ENCODE measurements at regions not wholly inside any gene's neighbourhood (a gene's known extent, or its start where the extent isn't known, plus 50 kb on each side); places are given as distances from the start of the nearest gene placed in this dataset.

GRCh38 chr1:30267046-30267445, 456.3 kb downstream of the MATN1 start:
- Mint-ChIP-seq H3K27ac (no peak overlapping the region), H3K4me3 (no peak overlapping the region), H3K4me1 (ENCODE audit: low read depth in 2 of 2) (peaks cover 0 to 2% of the 10 kb centered on the region in 2 donors), H3K9me3 (no peaks in the 10 kb centered on the region), H3K36me3 (ENCODE audit: insufficient read depth) (peaks cover 2% of the 10 kb centered on the region), H3K27me3 (peaks cover 26 to 58% of the 10 kb centered on the region in 2 donors)
- no peak for ATAC-seq (replicated peaks)
- no peak for DNase-seq

- Mint-ChIP-seq H3K4me3 (no peak overlapping the region), H3K27me3 (peaks cover 21 to 42% of the 10 kb centered on the region in 2 donors), H3K27ac (peak overlapping the region in 1 of 2 donors; percentile 23), H3K4me1 (ENCODE audit: low read depth in 2 of 2) (peaks cover 0 to 2% of the 10 kb centered on the region in 2 donors), H3K36me3 (ENCODE audit: insufficient read depth) (peaks cover 2% of the 10 kb centered on the region), H3K9me3 (no peaks in the 10 kb centered on the region)
- ATAC-seq (replicated peaks) (no peak), DNase-seq (no peak)
Measured at GRCh38 chr1:30265127-30266070, 458.0 kb downstream of the MATN1 start.

- Mint-ChIP-seq H3K4me3 (no peak overlapping the region), H3K27ac (no peak overlapping the region), H3K4me1 (ENCODE audit: low read depth in 2 of 2) (peaks cover 0 to 2% of the 10 kb centered on the region in 2 donors), H3K27me3 (peaks cover 24 to 38% of the 10 kb centered on the region in 2 donors), H3K36me3 (ENCODE audit: insufficient read depth) (peaks cover 2% of the 10 kb centered on the region), H3K9me3 (no peaks in the 10 kb centered on the region)
- DNase-seq = no peak
- ATAC-seq (replicated peaks) = no peak
Measured at GRCh38 chr1:30264672-30265025, 458.7 kb downstream of the MATN1 start.

- Mint-ChIP-seq H3K27me3 (peaks cover 25 to 38% of the 10 kb centered on the region in 2 donors), H3K36me3 (ENCODE audit: insufficient read depth) (peaks cover 2% of the 10 kb centered on the region), H3K27ac (no peak overlapping the region), H3K4me3 (no peak overlapping the region), H3K9me3 (no peaks in the 10 kb centered on the region), H3K4me1 (ENCODE audit: low read depth in 2 of 2) (peaks cover 0 to 2% of the 10 kb centered on the region in 2 donors)
- ATAC-seq (replicated peaks) (no peak), DNase-seq (no peak)
Measured at GRCh38 chr1:30263888-30264671, 459.3 kb downstream of the MATN1 start.

- peaks cover 0 to 2% of the 10 kb centered on the region in 2 donors for H3K4me1 Mint-ChIP-seq (ENCODE audit: low read depth in 2 of 2)
- no peak for DNase-seq
- no peak overlapping the region for H3K4me3 Mint-ChIP-seq
- peaks cover 2% of the 10 kb centered on the region for H3K36me3 Mint-ChIP-seq (ENCODE audit: insufficient read depth)
- H3K27me3 Mint-ChIP-seq = peaks cover 27 to 38% of the 10 kb centered on the region in 2 donors
- ATAC-seq (replicated peaks) = no peak
- no peaks in the 10 kb centered on the region for H3K9me3 Mint-ChIP-seq
- H3K27ac Mint-ChIP-seq = peak overlapping the region in 1 of 2 donors; percentile 16
Measured at GRCh38 chr1:30263405-30263804, 460.0 kb downstream of the MATN1 start.

- H3K4me1 Mint-ChIP-seq (ENCODE audit: low read depth in 2 of 2) = peaks cover 0 to 2% of the 10 kb centered on the region in 2 donors
- H3K27ac Mint-ChIP-seq = no peak overlapping the region
- peaks cover 26 to 42% of the 10 kb centered on the region in 2 donors for H3K27me3 Mint-ChIP-seq
- peaks cover 2% of the 10 kb centered on the region for H3K36me3 Mint-ChIP-seq (ENCODE audit: insufficient read depth)
- no peak for DNase-seq
- ATAC-seq (replicated peaks) = no peak
- no peak overlapping the region for H3K4me3 Mint-ChIP-seq
- H3K9me3 Mint-ChIP-seq = no peaks in the 10 kb centered on the region
Measured at GRCh38 chr1:30262158-30262557, 461.2 kb downstream of the MATN1 start.

- Mint-ChIP-seq H3K27me3 (peaks cover 17 to 30% of the 10 kb centered on the region in 2 donors), H3K36me3 (ENCODE audit: insufficient read depth) (peaks cover 2% of the 10 kb centered on the region), H3K9me3 (no peaks in the 10 kb centered on the region), H3K4me3 (no peak overlapping the region), H3K4me1 (ENCODE audit: low read depth in 2 of 2) (no peaks in the 10 kb centered on the region), H3K27ac (no peak overlapping the region)
- no peak for ATAC-seq (replicated peaks)
- DNase-seq = no peak
Measured at GRCh38 chr1:30260318-30260717, 463.1 kb downstream of the MATN1 start.

- Mint-ChIP-seq H3K4me3 (no peak overlapping the region), H3K9me3 (no peaks in the 10 kb centered on the region), H3K27me3 (peaks cover 21 to 34% of the 10 kb centered on the region in 2 donors), H3K27ac (no peak overlapping the region), H3K4me1 (ENCODE audit: low read depth in 2 of 2) (no peaks in the 10 kb centered on the region), H3K36me3 (ENCODE audit: insufficient read depth) (no peaks in the 10 kb centered on the region)
- no peak for DNase-seq
- ATAC-seq (replicated peaks) = no peak
Measured at GRCh38 chr1:30259631-30260030, 463.8 kb downstream of the MATN1 start.

- no peaks in the 10 kb centered on the region for H3K9me3 Mint-ChIP-seq
- H3K27me3 Mint-ChIP-seq = peaks cover 29 to 42% of the 10 kb centered on the region in 2 donors
- H3K36me3 Mint-ChIP-seq (ENCODE audit: insufficient read depth) = no peaks in the 10 kb centered on the region
- no peak overlapping the region for H3K4me3 Mint-ChIP-seq
- H3K4me1 Mint-ChIP-seq (ENCODE audit: low read depth in 2 of 2) = no peaks in the 10 kb centered on the region
- DNase-seq (no peak), ATAC-seq (replicated peaks) (no peak)
- H3K27ac Mint-ChIP-seq = no peak overlapping the region
Measured at GRCh38 chr1:30258876-30259275, 464.5 kb downstream of the MATN1 start.

GRCh38 chr1:30258471-30258870, 464.9 kb downstream of the MATN1 start:
- Mint-ChIP-seq H3K27ac (no peak overlapping the region), H3K27me3 (peaks cover 33 to 46% of the 10 kb centered on the region in 2 donors), H3K4me1 (ENCODE audit: low read depth in 2 of 2) (no peaks in the 10 kb centered on the region), H3K4me3 (no peak overlapping the region), H3K36me3 (ENCODE audit: insufficient read depth) (no peaks in the 10 kb centered on the region), H3K9me3 (no peaks in the 10 kb centered on the region)
- ATAC-seq (replicated peaks) (no peak), DNase-seq (no peak)

- DNase-seq (no peak), ATAC-seq (replicated peaks) (no peak)
- no peaks in the 10 kb centered on the region for H3K36me3 Mint-ChIP-seq (ENCODE audit: insufficient read depth)
- no peak overlapping the region for H3K27ac Mint-ChIP-seq
- no peaks in the 10 kb centered on the region for H3K4me1 Mint-ChIP-seq (ENCODE audit: low read depth in 2 of 2)
- H3K9me3 Mint-ChIP-seq = no peaks in the 10 kb centered on the region
- no peak overlapping the region for H3K4me3 Mint-ChIP-seq
- H3K27me3 Mint-ChIP-seq = peaks cover 37 to 52% of the 10 kb centered on the region in 2 donors
Measured at GRCh38 chr1:30257742-30258380, 465.5 kb downstream of the MATN1 start.

- Mint-ChIP-seq H3K27me3 (peaks cover 37 to 55% of the 10 kb centered on the region in 2 donors), H3K4me1 (ENCODE audit: low read depth in 2 of 2) (no peaks in the 10 kb centered on the region), H3K4me3 (no peak overlapping the region), H3K9me3 (no peaks in the 10 kb centered on the region), H3K27ac (no peak overlapping the region), H3K36me3 (ENCODE audit: insufficient read depth) (no peaks in the 10 kb centered on the region)
- ATAC-seq (replicated peaks) = no peak
- no peak for DNase-seq
Measured at GRCh38 chr1:30257322-30257721, 466.1 kb downstream of the MATN1 start.

GRCh38 chr1:30256911-30257310, 466.5 kb downstream of the MATN1 start:
- H3K9me3 Mint-ChIP-seq = no peaks in the 10 kb centered on the region
- no peak overlapping the region for H3K4me3 Mint-ChIP-seq
- H3K27ac Mint-ChIP-seq = no peak overlapping the region
- ATAC-seq (replicated peaks) = no peak
- H3K4me1 Mint-ChIP-seq (ENCODE audit: low read depth in 2 of 2) = no peaks in the 10 kb centered on the region
- H3K36me3 Mint-ChIP-seq (ENCODE audit: insufficient read depth) = peaks cover 2% of the 10 kb centered on the region
- H3K27me3 Mint-ChIP-seq = peaks cover 41 to 59% of the 10 kb centered on the region in 2 donors
- no peak for DNase-seq
